Ishikawa (cell line): ENCODE measurements at regions not wholly inside any gene's neighbourhood (a gene's known extent, or its start where the extent isn't known, plus 50 kb on each side); places are given as distances from the start of the nearest gene placed in this dataset.

ENCODE experiments used
- CEBPB ChIP-seq: IDR thresholded peaks from 2 replicates; pipeline ENCODE4 v1.6.1; 2012
- CREB1 ChIP-seq: IDR thresholded peaks from 2 replicates; pipeline ENCODE4 v1.6.1; 2012; ENCODE audit warnings: low read depth
- EGR1 ChIP-seq: IDR thresholded peaks from 2 replicates; pipeline ENCODE4 v1.6.1; 2012
- EP300 ChIP-seq: IDR thresholded peaks from 2 replicates; pipeline ENCODE4 v1.6.1; 2012; ENCODE audit warnings: borderline replicate concordance
- FOXM1 ChIP-seq: IDR thresholded peaks from 2 replicates; pipeline ENCODE4 v1.6.1; 2012; ENCODE audit warnings: low read depth, borderline replicate concordance
- NFIC ChIP-seq: IDR thresholded peaks from 2 replicates; pipeline ENCODE4 v1.6.1; 2012
- RAD21 ChIP-seq: IDR thresholded peaks from 2 replicates; pipeline ENCODE4 v1.6.1; 2012; ENCODE audit warnings: low read depth
- REST ChIP-seq: IDR thresholded peaks from 2 replicates; pipeline ENCODE4 v1.6.1; 2012; ENCODE audit warnings: low read depth, mild to moderate bottlenecking
- TAF1 ChIP-seq: IDR thresholded peaks from 2 replicates; pipeline ENCODE4 v1.6.1; 2012; ENCODE audit warnings: low read depth, mild to moderate bottlenecking
- TCF12 ChIP-seq: IDR thresholded peaks from 2 replicates; pipeline ENCODE4 v1.6.1; 2012; ENCODE audit warnings: low read depth
- TEAD4 ChIP-seq: IDR thresholded peaks from 2 replicates; pipeline ENCODE4 v1.6.1; 2012
- USF1 ChIP-seq: IDR thresholded peaks from 2 replicates; pipeline ENCODE4 v1.6.1; 2012
- YY1 ChIP-seq: IDR thresholded peaks from 2 replicates; pipeline ENCODE4 v1.6.1; 2012; ENCODE audit warnings: low read depth
- ZBTB7A ChIP-seq: IDR thresholded peaks from 2 replicates; pipeline ENCODE4 v1.6.1; 2012; ENCODE audit warnings: low read depth
- TF ChIP-seq, protein P1 (sequence below): IDR thresholded peaks from 2 replicates; pipeline ENCODE4 v1.6.1; 2012

GRCh38 chr18:37711766-37712505, 146.3 kb upstream of the CELF4 start:
- no peak for TF ChIP-seq ZBTB7A
- no peak for TF ChIP-seq CREB1
- no peak for TF ChIP-seq NFIC
- no peak for TF ChIP-seq CEBPB
- TF ChIP-seq, protein P1, sequence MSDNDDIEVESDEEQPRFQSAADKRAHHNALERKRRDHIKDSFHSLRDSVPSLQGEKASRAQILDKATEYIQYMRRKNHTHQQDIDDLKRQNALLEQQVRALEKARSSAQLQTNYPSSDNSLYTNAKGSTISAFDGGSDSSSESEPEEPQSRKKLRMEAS: no peak
- no peak for TF ChIP-seq USF1
- no peak for TF ChIP-seq FOXM1
- no peak for TF ChIP-seq YY1
- TF ChIP-seq RAD21: no peak
- no peak for TF ChIP-seq TAF1
- TF ChIP-seq EGR1: no peak
- TF ChIP-seq REST: no peak

DNA sequence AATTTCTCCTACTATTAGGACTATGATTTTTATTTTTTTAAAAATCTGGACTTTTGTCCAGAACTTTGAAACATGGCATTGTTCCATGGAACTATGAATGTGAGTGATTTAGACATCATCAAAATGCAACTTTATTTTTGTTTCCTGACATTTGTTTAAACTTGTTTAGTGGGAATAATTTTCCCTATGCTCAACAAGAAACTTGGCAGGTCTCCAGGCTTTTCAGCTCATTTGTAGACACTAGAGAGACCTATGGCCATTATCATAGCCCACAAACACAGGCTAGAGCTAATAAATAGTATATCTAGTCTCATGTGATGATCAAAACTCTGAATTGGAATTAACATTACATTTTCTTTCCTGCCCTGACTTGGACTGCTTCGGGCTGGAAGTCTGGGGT, 145.1 kb upstream of the CELF4 start:
- TF ChIP-seq USF1 (no peak), EP300 (no peak), CEBPB (no peak)

DNA sequence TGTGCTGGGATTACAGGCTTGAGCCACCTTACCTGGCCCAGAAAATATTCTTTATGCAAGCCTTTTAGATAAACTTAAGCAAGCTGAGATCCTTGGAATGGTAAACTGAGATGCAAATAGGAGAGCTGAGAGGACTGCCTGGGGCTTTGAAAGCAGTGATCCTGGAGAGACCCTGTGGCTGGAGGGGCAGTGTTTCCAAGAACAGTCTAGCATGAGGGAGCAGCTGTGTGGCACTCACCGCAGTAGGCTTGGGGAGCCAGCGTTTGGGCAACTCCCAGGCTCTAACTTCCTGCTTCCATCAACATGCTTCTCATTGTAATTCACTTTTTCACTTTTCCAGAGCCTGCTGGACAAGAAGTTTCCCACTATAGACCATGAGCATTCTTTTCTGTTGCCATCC, 144.1 kb upstream of the CELF4 start:
- TF ChIP-seq FOXM1 (no peak), EGR1 (no peak), REST (no peak), RAD21 (no peak)

DNA sequence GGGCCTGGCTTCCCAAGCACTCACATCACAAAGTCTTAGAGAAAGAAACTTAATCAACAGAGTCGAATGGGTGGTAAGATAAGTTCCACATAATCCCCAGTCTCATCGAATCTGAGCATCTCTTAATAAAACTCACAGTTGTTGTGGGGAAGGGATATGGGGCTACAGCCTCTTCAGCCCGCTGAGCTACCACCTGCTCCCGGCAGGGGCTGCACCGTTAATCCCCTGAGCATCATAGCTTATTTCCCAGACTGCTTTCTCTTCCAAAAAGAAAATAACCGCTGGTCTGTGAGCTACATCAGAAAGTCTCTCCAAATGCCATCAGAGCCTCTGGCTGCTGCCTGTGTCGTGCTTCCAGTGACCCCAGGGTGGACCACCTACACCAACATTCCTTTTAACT, 139.4 kb upstream of the CELF4 start:
- no peak for TF ChIP-seq EP300
- TF ChIP-seq RAD21: no peak
- TF ChIP-seq CEBPB: no peak
- TF ChIP-seq EGR1: no peak
- no peak for TF ChIP-seq TAF1
- TF ChIP-seq NFIC: no peak
- no peak for TF ChIP-seq TEAD4
- TF ChIP-seq YY1: no peak
- TF ChIP-seq, protein P1: no peak
- no peak for TF ChIP-seq REST
- TF ChIP-seq TCF12: no peak
- TF ChIP-seq ZBTB7A: no peak
- TF ChIP-seq CREB1: no peak
- TF ChIP-seq FOXM1: no peak

DNA sequence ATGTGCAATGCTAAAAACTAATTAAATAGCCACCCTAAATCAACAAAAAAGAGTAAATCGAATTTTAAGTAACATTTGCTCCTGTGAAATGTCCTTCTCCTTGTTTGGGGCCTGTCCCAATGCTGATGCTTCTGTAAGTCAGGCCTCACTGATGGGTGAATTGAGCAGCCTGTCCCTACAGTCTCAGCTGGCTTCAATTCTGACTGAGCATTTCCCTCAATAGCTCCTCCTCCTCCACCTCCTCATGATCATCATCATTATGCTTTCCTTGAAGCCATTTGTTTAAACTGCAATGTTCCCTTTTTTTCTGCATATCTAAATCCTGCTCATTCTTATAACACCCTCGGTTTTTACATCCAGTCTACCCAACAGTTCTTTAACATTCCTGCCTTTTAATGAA, 137.2 kb upstream of the CELF4 start:
- no peak for TF ChIP-seq ZBTB7A
- no peak for TF ChIP-seq CEBPB
- no peak for TF ChIP-seq EP300
- TF ChIP-seq RAD21: no peak
- TF ChIP-seq TCF12: no peak
- no peak for TF ChIP-seq YY1
- TF ChIP-seq NFIC: no peak
- no peak for TF ChIP-seq TEAD4
- no peak for TF ChIP-seq REST
- TF ChIP-seq EGR1: no peak
- no peak for TF ChIP-seq FOXM1
- no peak for TF ChIP-seq TAF1
- no peak for TF ChIP-seq USF1
- TF ChIP-seq, protein P1: no peak
- TF ChIP-seq CREB1: no peak
